ENCODE measurements at regions not wholly inside any gene's neighbourhood (a gene's known extent, or its start where the extent isn't known, plus 50 kb on each side); places are given as distances from the start of the nearest gene placed in this dataset.

DNA sequence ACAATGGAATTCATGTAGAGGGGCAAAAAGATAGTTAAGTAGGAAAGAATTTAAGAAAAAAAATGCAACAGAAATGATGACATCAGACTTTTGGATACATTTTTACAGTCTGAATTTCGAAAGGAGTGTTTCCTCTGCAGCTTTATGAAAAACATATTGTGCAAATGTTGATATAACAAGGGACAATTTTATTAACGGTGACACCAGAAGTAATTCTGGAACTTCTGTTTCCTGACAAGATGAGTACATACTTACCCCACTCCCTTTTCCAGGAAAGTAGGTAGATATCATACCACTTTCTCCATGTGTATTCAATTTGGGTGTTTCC is 369.6 kb downstream of the FBXO15 start:
- H3K4me1 ChIP-seq (ENCODE audit: control insufficient read depth in 1 of 2, insufficient read depth in 2 of 2, low read length in 2 of 2): no peaks in the 10 kb centered on the region
- no peaks in the 10 kb centered on the region for H3K36me3 ChIP-seq (replicated peaks in 1 of 2; ENCODE audit: control insufficient read depth in 1 of 2, insufficient read depth in 2 of 2, low read length in 2 of 2)
- H3K9me3 Mint-ChIP-seq: peaks cover 0 to 5% (median 0%) of the 10 kb centered on the region in 7 donors
- TF ChIP-seq CTCF (IDR thresholded peaks at IDR 0.05): no peak
- no peaks in the 10 kb centered on the region for H3K27me3 ChIP-seq (ENCODE audit: control insufficient read depth in 2 of 2, insufficient read depth in 2 of 2, low read length in 2 of 2)
- H3K27ac Mint-ChIP-seq: no peak overlapping the region
- no peaks in the 10 kb centered on the region for H3K79me2 ChIP-seq (ENCODE audit: insufficient read depth, low read length)
- H3K4me2 ChIP-seq (replicated peaks; ENCODE audit: extremely low read depth, low read length, poor library complexity, severe bottlenecking): no peak overlapping the region
- H3K36me3 Mint-ChIP-seq: no peaks in the 10 kb centered on the region
- no CpG with 5 or more reads among the region's 2 CpGs for WGBS (ENCODE audit: insufficient coverage)
- H4K20me1 ChIP-seq (ENCODE audit: insufficient read depth, low read length): no peaks in the 10 kb centered on the region
- no peak overlapping the region for H3K4me3 Mint-ChIP-seq
- H3K4me3 ChIP-seq (replicated peaks in 1 of 3; ENCODE audit: low read depth in 2 of 3, low read length in 3 of 3): no peak overlapping the region
- intact Hi-C loops (cut with micrococcal nuclease): no loop called here
- peaks cover 3% of the 10 kb centered on the region for H3K4me1 Mint-ChIP-seq
- H3K27me3 Mint-ChIP-seq (ENCODE audit: low read depth in 3 of 3): peaks cover 0 to 3% (median 2%) of the 10 kb centered on the region in 3 donors
- no peaks in the 10 kb centered on the region for H3K9me3 ChIP-seq (replicated peaks in 1 of 2; ENCODE audit: control insufficient read depth in 1 of 2, insufficient read depth in 1 of 2, low read length in 2 of 2)
- DNase-seq: no peak
- H3K9ac ChIP-seq (ENCODE audit: insufficient read depth, low read length, poor library complexity, severe bottlenecking): no peak overlapping the region
- no peak overlapping the region for H3K27ac ChIP-seq (ENCODE audit: low read depth in 1 of 2, low read length in 2 of 2)
- H2AFZ ChIP-seq (ENCODE audit: insufficient read depth, low read depth, low read length, poor library complexity, severe bottlenecking): no peak overlapping the region

DNA sequence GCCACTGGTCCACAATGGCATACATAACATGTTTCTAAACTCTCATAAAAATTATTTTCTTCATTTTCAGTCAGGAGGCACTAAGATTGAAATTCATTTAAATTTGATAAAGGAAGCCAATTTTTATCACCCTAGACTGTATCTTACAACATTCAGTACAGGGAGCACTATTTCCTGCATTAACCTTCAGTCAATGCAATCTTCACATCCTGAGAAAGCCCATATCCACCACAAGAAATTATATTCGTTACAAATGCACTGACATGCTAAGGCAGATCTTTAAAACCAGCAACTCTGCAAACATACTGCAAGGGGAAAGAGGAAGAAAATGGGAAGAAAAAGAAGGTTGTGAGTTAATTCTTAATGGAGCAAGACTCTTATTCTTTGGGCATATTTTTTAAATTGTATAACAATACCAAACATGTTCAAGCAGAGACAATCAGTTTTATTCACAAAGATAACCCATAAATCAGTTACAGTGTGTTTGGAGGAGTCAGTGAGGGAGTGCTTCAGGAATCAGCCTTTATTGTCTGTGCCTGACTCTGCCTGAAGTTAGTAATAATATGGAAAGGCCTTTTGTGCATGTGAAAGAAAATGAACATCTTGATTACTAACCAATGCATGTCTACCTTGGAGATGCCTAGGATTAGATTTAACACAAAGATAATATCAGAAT is 370.1 kb downstream of the FBXO15 start:
- peaks cover 0 to 2% (median 0%) of the 10 kb centered on the region in 3 donors for H3K27me3 Mint-ChIP-seq (ENCODE audit: low read depth in 3 of 3)
- Histone ChIP-seq H3K36me3 (replicated peaks in 1 of 2; ENCODE audit: control insufficient read depth in 1 of 2, insufficient read depth in 2 of 2, low read length in 2 of 2) (no peaks in the 10 kb centered on the region), H3K9ac (ENCODE audit: insufficient read depth, low read length, poor library complexity, severe bottlenecking) (no peak overlapping the region), H3K4me2 (replicated peaks; ENCODE audit: extremely low read depth, low read length, poor library complexity, severe bottlenecking) (no peak overlapping the region), H3K79me2 (ENCODE audit: insufficient read depth, low read length) (no peaks in the 10 kb centered on the region), H4K20me1 (ENCODE audit: insufficient read depth, low read length) (no peaks in the 10 kb centered on the region), H3K4me1 (ENCODE audit: control insufficient read depth in 1 of 2, insufficient read depth in 2 of 2, low read length in 2 of 2) (no peaks in the 10 kb centered on the region), H3K27ac (ENCODE audit: low read depth in 1 of 2, low read length in 2 of 2) (no peak overlapping the region), H3K9me3 (replicated peaks in 1 of 2; ENCODE audit: control insufficient read depth in 1 of 2, insufficient read depth in 1 of 2, low read length in 2 of 2) (no peaks in the 10 kb centered on the region), H3K27me3 (ENCODE audit: control insufficient read depth in 2 of 2, insufficient read depth in 2 of 2, low read length in 2 of 2) (no peaks in the 10 kb centered on the region), H3K4me3 (replicated peaks in 1 of 3; ENCODE audit: low read depth in 2 of 3, low read length in 3 of 3) (no peak overlapping the region), H2AFZ (ENCODE audit: insufficient read depth, low read depth, low read length, poor library complexity, severe bottlenecking) (no peak overlapping the region)
- H3K27ac Mint-ChIP-seq: no peak overlapping the region
- no CpG with 5 or more reads among the region's 1 CpG for WGBS (ENCODE audit: insufficient coverage)
- TF ChIP-seq CTCF (IDR thresholded peaks at IDR 0.05): no peak
- DNase-seq: no peak
- H3K36me3 Mint-ChIP-seq: no peaks in the 10 kb centered on the region
- H3K4me3 Mint-ChIP-seq: no peak overlapping the region
- intact Hi-C loops (cut with micrococcal nuclease): no loop called here
- peaks cover 3% of the 10 kb centered on the region for H3K4me1 Mint-ChIP-seq
- peaks cover 0 to 2% (median 0%) of the 10 kb centered on the region in 7 donors for H3K9me3 Mint-ChIP-seq

All from CD14-positive monocyte (primary cell).